ENCODE measurements at regions not wholly inside any gene's neighbourhood (a gene's known extent, or its start where the extent isn't known, plus 50 kb on each side); places are given as distances from the start of the nearest gene placed in this dataset.

DNA sequence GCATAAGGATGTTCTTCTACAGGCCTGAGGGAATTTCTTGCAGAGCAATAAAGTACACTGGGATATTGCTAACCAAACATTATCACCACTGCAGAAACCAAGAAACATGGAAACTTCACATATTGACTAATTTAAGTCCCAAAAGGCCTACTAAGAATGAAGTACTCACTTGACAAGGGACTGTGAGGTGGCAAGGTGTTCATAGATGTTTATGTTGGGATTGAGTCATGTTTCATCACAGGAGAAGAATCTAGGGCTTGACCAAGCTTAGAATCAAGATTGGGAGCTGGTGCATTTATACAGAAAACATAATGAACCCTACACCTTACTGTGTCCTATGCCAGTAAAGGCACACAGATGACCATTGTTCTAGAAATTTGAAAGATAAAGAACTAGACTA, 56.7 kb upstream of the GAS1 start:
- CTCF ChIA-PET = no interaction called here
- intact Hi-C loops (cut with micrococcal nuclease) (no loop called here), dilution Hi-C loops (cut with MboI; ENCODE audit: extremely low pct_ligation_motif_present, low sequenced_read_pairs) (no loop called here)
- Histone ChIP-seq H3K79me2 (ENCODE audit: control insufficient read depth, insufficient read depth, low read length) (no peaks in the 10 kb centered on the region), H3K27ac (ENCODE audit: insufficient read depth, low read depth, low read length) (no peak overlapping the region), H3K27me3 (ENCODE audit: control insufficient read depth in 2 of 2, insufficient read depth in 2 of 2, low read length in 2 of 2) (no peaks in the 10 kb centered on the region), H3K9me1 (replicated peaks; ENCODE audit: control insufficient read depth, extremely low read depth, insufficient read depth, low read length) (no peaks in the 10 kb centered on the region), H3K4me1 (ENCODE audit: control insufficient read depth, extremely low read depth, insufficient read depth, low read length) (no peaks in the 10 kb centered on the region), H3K9me3 (replicated peaks; ENCODE audit: control insufficient read depth, insufficient read depth, low read length) (no peaks in the 10 kb centered on the region), H3K9ac (replicated peaks; ENCODE audit: extremely low read depth, insufficient read depth, low read length) (no peak overlapping the region), H3K4me3 (replicated peaks in 1 of 3; ENCODE audit: insufficient read depth in 1 of 3, low read depth in 1 of 3, low read length in 3 of 3) (no peak overlapping the region), H3K36me3 (ENCODE audit: control insufficient read depth in 2 of 2, extremely low read depth in 1 of 2, insufficient read depth in 2 of 2, low read length in 2 of 2) (no peaks in the 10 kb centered on the region), H2AFZ (ENCODE audit: low read depth, low read length) (no peak overlapping the region), H3K4me2 (ENCODE audit: insufficient read depth, low read length) (no peak overlapping the region), H4K20me1 (replicated peaks; ENCODE audit: control insufficient read depth, extremely low read depth, insufficient read depth, low read length) (no peaks in the 10 kb centered on the region)
- TF ChIP-seq, protein P1, sequence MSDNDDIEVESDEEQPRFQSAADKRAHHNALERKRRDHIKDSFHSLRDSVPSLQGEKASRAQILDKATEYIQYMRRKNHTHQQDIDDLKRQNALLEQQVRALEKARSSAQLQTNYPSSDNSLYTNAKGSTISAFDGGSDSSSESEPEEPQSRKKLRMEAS (IDR thresholded peaks at IDR 0.05; ENCODE audit: insufficient read depth, insufficient read length) = no peak
- TF ChIP-seq POLR2A (IDR thresholded peaks at IDR 0.05; ENCODE audit: low read depth, low read length) = no peak
- no peak for DNase-seq (ENCODE audit: low read depth, low spot score)
- FAIRE-seq = no peak
- no TSS peak for BruUV-seq (replicated peaks)
- POLR2A ChIA-PET = no interaction called here

DNA sequence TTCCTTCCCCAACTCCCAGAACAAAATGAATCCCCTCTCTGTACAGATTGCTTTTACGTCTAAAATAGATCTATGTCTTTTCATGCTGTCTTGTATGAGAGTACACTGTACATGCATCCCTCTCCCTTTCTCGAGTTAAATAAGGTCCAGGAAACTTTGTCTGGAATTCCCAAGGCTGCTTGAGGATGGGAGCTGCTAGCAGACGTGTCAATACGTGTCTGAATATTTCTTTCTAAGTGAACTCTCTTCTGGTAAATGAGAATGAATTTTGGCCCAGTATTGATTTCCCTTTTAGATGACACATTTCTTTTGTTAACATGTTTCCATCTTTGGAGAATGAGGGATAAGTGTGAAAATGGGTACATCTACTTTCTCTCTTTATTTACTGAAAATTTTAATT, 59.6 kb upstream of the GAS1 start:
- no peak for TF ChIP-seq FOS (IDR thresholded peaks at IDR 0.05; ENCODE audit: borderline replicate concordance, insufficient read depth, low read length)
- ChIA-PET CTCF (no interaction called here), POLR2A (no interaction called here)
- H3K4me3 ChIP-seq (replicated peaks in 1 of 3; ENCODE audit: insufficient read depth in 1 of 3, low read depth in 1 of 3, low read length in 3 of 3) = no peak overlapping the region
- no peaks in the 10 kb centered on the region for H3K9me1 ChIP-seq (replicated peaks; ENCODE audit: control insufficient read depth, extremely low read depth, insufficient read depth, low read length)
- intact Hi-C loops (cut with micrococcal nuclease) (no loop called here), dilution Hi-C loops (cut with MboI; ENCODE audit: extremely low pct_ligation_motif_present, low sequenced_read_pairs) (no loop called here)
- H3K79me2 ChIP-seq (ENCODE audit: control insufficient read depth, insufficient read depth, low read length) = no peaks in the 10 kb centered on the region
- no peak overlapping the region for H3K9ac ChIP-seq (replicated peaks; ENCODE audit: extremely low read depth, insufficient read depth, low read length)
- H3K36me3 ChIP-seq (ENCODE audit: control insufficient read depth in 2 of 2, extremely low read depth in 1 of 2, insufficient read depth in 2 of 2, low read length in 2 of 2) = no peaks in the 10 kb centered on the region
- BruUV-seq (replicated peaks) = no TSS peak
- FAIRE-seq (no peak), DNase-seq (ENCODE audit: low read depth, low spot score) (no peak)
- H3K27ac ChIP-seq (ENCODE audit: insufficient read depth, low read depth, low read length) = no peak overlapping the region
- no peak overlapping the region for H2AFZ ChIP-seq (ENCODE audit: low read depth, low read length)
- H3K4me2 ChIP-seq (ENCODE audit: insufficient read depth, low read length) = no peak overlapping the region
- H3K4me1 ChIP-seq (ENCODE audit: control insufficient read depth, extremely low read depth, insufficient read depth, low read length) = no peaks in the 10 kb centered on the region
- no peaks in the 10 kb centered on the region for H3K9me3 ChIP-seq (replicated peaks; ENCODE audit: control insufficient read depth, insufficient read depth, low read length)
- no peaks in the 10 kb centered on the region for H3K27me3 ChIP-seq (ENCODE audit: control insufficient read depth in 2 of 2, insufficient read depth in 2 of 2, low read length in 2 of 2)
- H4K20me1 ChIP-seq (replicated peaks; ENCODE audit: control insufficient read depth, extremely low read depth, insufficient read depth, low read length) = no peaks in the 10 kb centered on the region

Data from endothelial cell of umbilical vein (primary cell).